Mesenchymal stem cell (in vitro differentiated cells and primary cell): ENCODE measurements at regions not wholly inside any gene's neighbourhood (a gene's known extent, or its start where the extent isn't known, plus 50 kb on each side); places are given as distances from the start of the nearest gene placed in this dataset.
A peak's percentile ranks its signal among the peaks of the same experiment; 100 is the strongest.

ENCODE experiments used
- DNase-seq: peaks from one replicate; pipeline ENCODE4 v3.0.0-alpha.2; 2013
- H2AFZ ChIP-seq: one replicate; pipeline ENCODE4 v1.6.1; 2013; ENCODE audit warnings: low read depth, mild to moderate bottlenecking, control low read depth, inconsistent platforms, low read length, moderate library complexity
- H2AK5ac ChIP-seq: 2 replicates; pipeline ENCODE4 v1.6.1; 2013; ENCODE audit warnings: low read length, moderate library complexity, mild to moderate bottlenecking, inconsistent platforms; ENCODE audit not compliant: severe bottlenecking
- H2BK120ac ChIP-seq: one replicate; pipeline ENCODE4 v1.6.1; 2013; ENCODE audit warnings: low read depth, mild to moderate bottlenecking, inconsistent platforms, low read length, moderate library complexity
- H2BK12ac ChIP-seq, 2 experiments: one replicate each; pipeline ENCODE4 v1.6.1; 2013; ENCODE audit warnings: inconsistent platforms in 2 of 2, low read length in 2 of 2, mild to moderate bottlenecking in 2 of 2, moderate library complexity in 2 of 2, control low read depth in 1 of 2
- H2BK15ac ChIP-seq: one replicate; pipeline ENCODE4 v1.6.1; 2013; ENCODE audit warnings: mild to moderate bottlenecking, low read depth, inconsistent platforms; ENCODE audit not compliant: poor library complexity, severe bottlenecking
- H2BK5ac ChIP-seq: 2 replicates; pipeline ENCODE4 v1.6.1; 2013; ENCODE audit warnings: low read depth, mild to moderate bottlenecking, low read length, control low read depth, inconsistent platforms; ENCODE audit not compliant: poor library complexity, severe bottlenecking
- H3K14ac ChIP-seq, 2 experiments: one replicate each; pipeline ENCODE4 v1.6.1; 2013; ENCODE audit warnings: inconsistent platforms in 2 of 2, low read length in 2 of 2, control low read depth in 1 of 2, mild to moderate bottlenecking in 1 of 2, moderate library complexity in 1 of 2
- H3K18ac ChIP-seq, 2 experiments: one replicate each; pipeline ENCODE4 v1.6.1; 2013; ENCODE audit warnings: inconsistent platforms in 2 of 2, low read length in 2 of 2, control low read depth in 1 of 2, low read depth in 1 of 2, mild to moderate bottlenecking in 1 of 2
- H3K23ac ChIP-seq, 2 experiments: one replicate each; pipeline ENCODE4 v1.6.1; 2013; ENCODE audit warnings: inconsistent platforms in 2 of 2, low read length in 2 of 2, mild to moderate bottlenecking in 2 of 2, moderate library complexity in 2 of 2, control low read depth in 1 of 2
- H3K27ac ChIP-seq: 2 replicates; pipeline ENCODE4 v1.5.1; 2013; ENCODE audit warnings: mild to moderate bottlenecking, moderate library complexity, low read length, control low read depth, inconsistent platforms; ENCODE audit not compliant: poor library complexity, severe bottlenecking
- H3K27me3 ChIP-seq, 2 experiments: 2 replicates each; pipeline versions ENCODE4 v1.6.1 to v1.7.0; 2013; ENCODE audit warnings: low read length in 2 of 2, mild to moderate bottlenecking in 2 of 2, moderate library complexity in 2 of 2, control low read depth in 1 of 2, inconsistent platforms in 1 of 2; ENCODE audit not compliant: control insufficient read depth in 1 of 2, insufficient read depth in 1 of 2
- H3K36me3 ChIP-seq, 2 experiments: 2 replicates each; pipeline versions ENCODE4 v1.6.1 to v1.7.0; 2013; ENCODE audit warnings: low read length in 2 of 2, control low read depth in 1 of 2, inconsistent platforms in 1 of 2, low read depth in 1 of 2, mild to moderate bottlenecking in 1 of 2; ENCODE audit not compliant: insufficient read depth in 2 of 2, control insufficient read depth in 1 of 2
- H3K4ac ChIP-seq, 2 experiments: one replicate each; pipeline ENCODE4 v1.6.1; 2013; ENCODE audit warnings: inconsistent platforms in 2 of 2, low read length in 2 of 2, mild to moderate bottlenecking in 2 of 2, moderate library complexity in 2 of 2, control low read depth in 1 of 2, low read depth in 1 of 2
- H3K4me1 ChIP-seq: 2 replicates; pipeline ENCODE4 v1.6.1; 2013; ENCODE audit warnings: low read depth, low read length, control low read depth; ENCODE audit not compliant: control insufficient read depth, insufficient read depth
- H3K4me2 ChIP-seq: 2 replicates; pipeline ENCODE4 v1.6.1; 2013; ENCODE audit warnings: low read length, mild to moderate bottlenecking, inconsistent platforms; ENCODE audit not compliant: poor library complexity, severe bottlenecking
- H3K4me3 ChIP-seq, 2 experiments: 2 replicates each; pipeline versions ENCODE4 v1.5.1 to v1.7.0; 2013; ENCODE audit warnings: low read length in 2 of 2, mild to moderate bottlenecking in 2 of 2, control low read depth in 1 of 2, low read depth in 1 of 2; ENCODE audit not compliant: insufficient read depth in 1 of 2
- H3K79me1 ChIP-seq: replicated peaks from 2 replicates; pipeline ENCODE4 v1.6.1; 2013; ENCODE audit warnings: mild to moderate bottlenecking, control low read depth, low read length, inconsistent platforms; ENCODE audit not compliant: poor library complexity, severe bottlenecking
- H3K9ac ChIP-seq: 2 replicates; pipeline ENCODE4 v1.7.0; 2013; ENCODE audit warnings: mild to moderate bottlenecking, low read length, moderate library complexity
- H3K9me3 ChIP-seq: 2 replicates; pipeline ENCODE4 v1.7.0; 2013; ENCODE audit warnings: mild to moderate bottlenecking, low read length; ENCODE audit not compliant: control insufficient read depth
- H4K8ac ChIP-seq: one replicate; pipeline ENCODE4 v1.6.1; 2013; ENCODE audit warnings: inconsistent platforms, mild to moderate bottlenecking, low read length, moderate library complexity
- H4K91ac ChIP-seq: one replicate; pipeline ENCODE4 v1.6.1; 2013; ENCODE audit warnings: mild to moderate bottlenecking, low read length, inconsistent platforms
- WGBS: methylation state at CpG from one replicate; pipeline ENCODE4 v1.1.7; 2013; ENCODE audit warnings: mixed read lengths; 5-methylcytosine and 5-hydroxymethylcytosine counted together

DNA sequence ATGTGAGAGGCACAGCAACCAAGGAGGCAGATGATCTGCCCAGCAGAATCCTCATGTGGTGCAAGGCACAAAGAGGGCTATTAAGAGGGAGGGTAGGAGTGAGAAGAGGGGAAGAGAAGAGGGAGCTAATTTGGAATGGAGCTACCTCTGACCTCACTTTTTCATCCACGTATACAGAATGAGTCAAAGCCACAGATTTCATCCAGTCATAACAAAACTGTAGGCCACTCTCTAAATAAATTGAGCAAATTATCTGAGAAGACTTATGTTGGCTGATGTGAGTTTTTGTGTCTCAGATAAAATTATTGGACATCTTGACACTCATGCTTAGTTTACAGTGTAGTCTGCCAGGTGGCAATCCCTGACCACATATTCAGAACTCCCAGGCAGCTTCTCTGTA, 325.6 kb downstream of the TTLL7 start:
- Histone ChIP-seq H3K18ac (no peak overlapping the region), H3K4me2 (no peak overlapping the region), H3K27ac (no peak overlapping the region), H3K4ac (no peak overlapping the region), H3K4me1 (no peaks in the 10 kb centered on the region), H3K9ac (peak overlapping the region; percentile 36), H4K91ac (no peak overlapping the region), H2BK15ac (no peak overlapping the region), H2BK120ac (no peak overlapping the region), H3K23ac (no peak overlapping the region), H3K79me1 (no peaks in the 10 kb centered on the region), H3K9me3 (no peaks in the 10 kb centered on the region), H3K27me3 (no peaks in the 10 kb centered on the region), H3K4me3 (no peak overlapping the region), H2BK5ac (no peak overlapping the region), H2AFZ (no peak overlapping the region), H4K8ac (no peak overlapping the region), H3K14ac (no peak overlapping the region), H3K36me3 (no peaks in the 10 kb centered on the region), H2BK12ac (no peak overlapping the region), H2AK5ac (no peak overlapping the region)
- no CpG with 5 or more reads among the region's 1 CpG for WGBS
- peak; percentile 5 for DNase-seq

GRCh38 chr1:83671586-83671985, 327.3 kb downstream of the TTLL7 start:
- Histone ChIP-seq H2BK120ac (no peak overlapping the region), H3K4me1 (no peaks in the 10 kb centered on the region), H3K9ac (no peak overlapping the region), H2BK12ac (no peak overlapping the region), H3K9me3 (no peaks in the 10 kb centered on the region), H3K4me2 (no peak overlapping the region), H4K91ac (no peak overlapping the region), H3K18ac (no peak overlapping the region), H3K4ac (no peak overlapping the region), H3K4me3 (no peak overlapping the region), H3K14ac (no peak overlapping the region), H3K36me3 (no peaks in the 10 kb centered on the region), H3K27ac (no peak overlapping the region), H2AFZ (no peak overlapping the region), H3K27me3 (no peaks in the 10 kb centered on the region), H4K8ac (no peak overlapping the region), H3K79me1 (no peaks in the 10 kb centered on the region), H2AK5ac (no peak overlapping the region), H3K23ac (no peak overlapping the region), H2BK15ac (no peak overlapping the region), H2BK5ac (no peak overlapping the region)
- no peak for DNase-seq

- Histone ChIP-seq H3K4me2 (no peak overlapping the region), H3K4ac (no peak overlapping the region), H3K18ac (no peak overlapping the region), H2BK5ac (no peak overlapping the region), H2AFZ (no peak overlapping the region), H2BK15ac (no peak overlapping the region), H2BK120ac (no peak overlapping the region), H3K4me3 (no peak overlapping the region), H3K9ac (no peak overlapping the region), H3K79me1 (no peaks in the 10 kb centered on the region), H3K27ac (no peak overlapping the region), H3K36me3 (no peaks in the 10 kb centered on the region), H3K14ac (no peak overlapping the region), H3K27me3 (no peaks in the 10 kb centered on the region), H3K23ac (no peak overlapping the region), H4K91ac (no peak overlapping the region), H2AK5ac (no peak overlapping the region), H2BK12ac (no peak overlapping the region), H3K9me3 (no peaks in the 10 kb centered on the region), H4K8ac (no peak overlapping the region), H3K4me1 (no peaks in the 10 kb centered on the region)
- 80% methylated on average over 2 of the region's 2 CpGs for WGBS
- no peak for DNase-seq
These were observed 327.9 kb downstream of the TTLL7 start for GRCh38 chr1:83670909-83671565.

DNA sequence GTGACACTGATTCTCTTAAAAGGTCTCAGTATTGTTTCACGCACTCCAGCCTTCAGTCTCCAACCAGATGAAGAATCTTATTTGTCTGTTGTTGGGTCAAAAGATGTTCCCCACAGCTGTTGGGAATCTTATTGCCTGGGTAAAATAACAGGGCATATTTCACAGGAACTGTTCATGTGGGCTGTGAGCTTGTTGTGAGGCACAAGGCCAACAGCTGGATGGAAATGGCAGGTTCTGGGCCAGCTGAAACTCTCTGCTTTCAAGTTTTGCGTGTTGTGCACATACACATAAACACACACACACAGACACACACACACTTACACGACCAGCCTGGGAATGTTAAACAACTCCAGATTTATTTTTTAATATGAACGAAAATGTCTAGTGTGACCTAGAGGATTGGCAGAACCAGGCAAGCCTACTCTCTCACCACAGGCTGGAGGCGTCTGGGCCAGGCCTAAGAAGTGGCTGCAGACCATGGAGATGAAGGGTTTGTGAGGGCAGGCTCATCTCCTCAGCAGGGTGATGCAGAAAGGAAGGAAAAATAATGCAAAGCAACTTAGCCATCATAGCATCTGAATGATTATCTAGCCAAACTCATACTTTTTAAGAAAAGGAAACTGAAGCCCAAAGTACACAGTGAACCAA, 357.0 kb downstream of the TTLL7 start:
- Histone ChIP-seq H3K27ac (no peak overlapping the region), H2AK5ac (no peak overlapping the region), H3K4ac (peak overlapping the region in 1 of 2 experiments; percentile 34), H3K27me3 (no peaks in the 10 kb centered on the region), H2AFZ (no peak overlapping the region), H4K8ac (peak overlapping the region; percentile 83), H3K4me2 (no peak overlapping the region), H3K9ac (peak overlapping the region; percentile 82), H4K91ac (peak overlapping the region; percentile 86), H3K4me3 (peak overlapping the region in 1 of 2 experiments; percentile 72), H3K14ac (no peak overlapping the region), H2BK5ac (no peak overlapping the region), H3K4me1 (no peaks in the 10 kb centered on the region), H3K9me3 (no peaks in the 10 kb centered on the region), H2BK120ac (no peak overlapping the region), H3K79me1 (no peaks in the 10 kb centered on the region), H2BK12ac (peak overlapping the region; percentile 33 to 57), H3K36me3 (no peaks in the 10 kb centered on the region), H2BK15ac (no peak overlapping the region), H3K23ac (no peak overlapping the region), H3K18ac (peak overlapping the region; percentile 63 to 67)
- DNase-seq = peak; percentile 43
- 75% methylated on average over 3 of the region's 5 CpGs for WGBS
